Stimulated activated CD8-positive, alpha-beta memory T cell treated with anti-CD3 and anti-CD28 coated beads, Interleukin-7, amount 100 ng/mL, for 48 hours (primary cell): ENCODE measurements at regions not wholly inside any gene's neighbourhood (a gene's known extent, or its start where the extent isn't known, plus 50 kb on each side); places are given as distances from the start of the nearest gene placed in this dataset.

Experiments
- DNase-seq, 2 donors: peaks; one replicate each; pipeline ENCODE4 v3.0.0-alpha.2; 2020; ENCODE audit warnings: low read depth in 1 of 2; ENCODE audit errors: extremely low read depth in 1 of 2

DNA sequence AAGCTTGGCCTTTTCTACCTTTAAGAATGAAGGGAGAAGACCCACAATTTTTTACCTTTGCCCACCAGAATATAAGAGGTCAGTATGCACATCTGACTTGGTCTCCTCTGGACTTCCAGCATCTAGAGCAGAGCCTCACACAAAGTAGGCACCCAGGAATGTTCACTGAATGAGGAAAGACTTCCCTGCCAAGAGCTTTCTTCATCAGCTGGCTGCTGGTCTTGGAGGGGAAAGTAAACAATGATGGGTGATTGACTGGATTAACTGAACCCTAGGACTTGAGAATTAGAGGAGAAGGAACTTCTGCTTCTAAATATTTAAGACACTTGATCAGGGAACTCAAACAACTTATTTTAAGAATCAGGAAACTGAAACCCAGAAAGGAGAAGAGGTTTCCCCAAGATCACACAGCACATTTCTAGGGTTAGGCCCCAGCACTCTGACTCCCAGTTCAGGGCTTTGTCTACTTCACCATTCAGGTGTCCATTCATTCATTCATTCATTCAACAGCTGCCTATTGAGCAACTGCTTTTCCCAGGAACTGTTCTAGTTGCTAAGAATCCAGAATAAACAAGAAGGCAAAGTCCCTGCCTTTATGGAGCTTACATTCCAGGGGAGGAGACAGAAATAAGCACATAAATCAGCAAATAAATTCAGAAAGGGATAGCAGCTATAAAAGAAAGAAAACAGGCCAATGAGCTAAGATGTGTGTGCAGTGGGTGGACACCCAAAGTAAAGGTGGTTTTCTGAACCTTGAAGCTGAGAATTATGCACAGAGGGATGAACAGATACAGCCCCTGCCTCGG lies 216.9 kb upstream of the LRFN2 start:
- no peak for DNase-seq

DNA sequence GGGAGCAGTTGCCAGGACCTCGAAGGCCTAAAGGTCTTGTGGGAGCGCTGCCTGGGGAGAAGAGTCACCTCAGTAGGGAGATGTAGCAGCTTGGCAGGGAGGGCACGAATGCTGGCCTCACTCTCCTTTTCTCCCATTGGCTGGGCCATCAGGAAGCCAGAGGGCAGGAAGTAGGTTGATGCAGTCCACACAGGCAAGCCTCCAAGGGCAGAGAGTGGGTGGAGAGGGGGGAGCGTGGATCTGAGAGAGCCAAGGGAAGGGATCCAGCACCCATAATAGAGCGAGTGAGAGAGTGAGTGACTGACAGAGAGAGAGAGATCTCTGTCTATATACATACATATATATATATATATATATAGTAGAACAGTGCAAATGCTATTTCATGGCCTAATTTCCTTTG lies 215.3 kb upstream of the LRFN2 start:
- no peak for DNase-seq

DNA sequence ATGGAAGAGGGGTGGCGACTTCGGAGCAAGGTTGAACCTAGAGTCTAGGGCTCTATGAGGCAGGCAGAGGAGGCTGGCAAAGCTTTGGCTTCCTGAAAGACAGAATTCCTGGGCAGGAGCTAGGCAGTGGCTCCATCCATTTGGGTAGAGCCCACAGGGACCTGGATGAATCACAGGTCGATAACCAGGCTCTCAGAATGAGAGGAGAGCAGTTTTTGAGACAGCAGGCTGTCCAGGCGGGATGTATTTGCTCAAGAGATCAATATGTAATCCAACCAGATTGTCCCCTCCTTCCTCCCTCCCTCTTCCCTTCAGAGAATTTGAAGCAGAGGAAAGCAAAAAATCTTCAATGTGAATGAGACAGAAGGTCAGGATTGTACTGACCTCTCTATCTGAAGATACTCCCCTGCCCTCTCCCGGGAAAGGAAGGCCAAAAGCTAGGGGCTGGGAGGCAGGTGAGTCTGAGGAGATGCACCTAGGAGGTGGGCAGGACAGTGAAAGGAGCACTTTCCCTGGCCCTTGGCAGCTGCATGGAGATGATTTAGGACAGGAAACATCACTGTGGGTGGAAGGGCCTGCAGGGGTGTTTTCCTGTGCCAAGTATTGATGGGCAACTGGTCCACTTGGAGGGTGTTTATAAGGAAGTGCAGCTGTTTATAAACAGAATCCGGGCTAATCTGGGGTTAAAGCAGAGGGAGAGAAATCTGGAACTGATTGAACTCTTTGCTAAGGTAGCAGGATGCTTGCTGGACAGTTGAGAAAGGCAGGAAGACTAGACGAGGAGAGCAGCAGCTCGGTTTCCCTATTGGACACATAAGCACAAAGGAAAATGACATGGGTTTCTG lies 212.4 kb upstream of the LRFN2 start:
- no peak for DNase-seq

DNA sequence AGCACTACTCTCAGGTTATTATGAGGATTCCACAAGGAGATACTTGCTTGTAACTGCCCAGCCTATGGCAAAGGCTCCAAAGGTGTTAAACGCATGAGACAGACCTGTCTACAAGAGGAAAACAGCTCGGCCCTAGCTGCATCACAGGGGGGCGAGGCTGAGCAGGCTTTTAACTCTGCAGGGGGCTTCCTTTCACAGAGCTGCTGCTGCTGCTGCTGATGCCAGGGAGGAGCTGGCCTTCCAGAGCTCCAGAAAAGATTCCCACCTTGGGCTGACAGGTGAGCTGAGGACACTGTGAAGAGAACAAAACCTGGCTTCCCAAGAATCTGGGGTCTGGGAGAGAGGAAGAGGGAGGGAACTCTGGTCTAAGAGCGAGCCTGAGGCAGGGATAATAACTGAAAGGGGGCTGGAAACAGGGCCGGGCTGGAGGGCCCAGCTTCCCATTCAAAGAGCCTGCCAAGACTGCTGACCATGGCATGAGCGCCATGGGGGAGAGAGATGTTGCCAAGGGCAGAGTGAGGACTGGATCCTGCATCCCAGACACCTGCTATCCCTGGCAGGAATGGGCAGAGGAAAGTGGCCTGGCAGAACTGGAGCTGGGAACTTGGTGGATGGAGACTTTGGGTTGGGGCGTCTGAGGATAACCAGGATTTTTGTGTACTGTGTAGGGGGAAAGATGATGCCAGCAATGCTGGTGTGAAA lies 211.1 kb upstream of the LRFN2 start:
- no peak for DNase-seq

DNA sequence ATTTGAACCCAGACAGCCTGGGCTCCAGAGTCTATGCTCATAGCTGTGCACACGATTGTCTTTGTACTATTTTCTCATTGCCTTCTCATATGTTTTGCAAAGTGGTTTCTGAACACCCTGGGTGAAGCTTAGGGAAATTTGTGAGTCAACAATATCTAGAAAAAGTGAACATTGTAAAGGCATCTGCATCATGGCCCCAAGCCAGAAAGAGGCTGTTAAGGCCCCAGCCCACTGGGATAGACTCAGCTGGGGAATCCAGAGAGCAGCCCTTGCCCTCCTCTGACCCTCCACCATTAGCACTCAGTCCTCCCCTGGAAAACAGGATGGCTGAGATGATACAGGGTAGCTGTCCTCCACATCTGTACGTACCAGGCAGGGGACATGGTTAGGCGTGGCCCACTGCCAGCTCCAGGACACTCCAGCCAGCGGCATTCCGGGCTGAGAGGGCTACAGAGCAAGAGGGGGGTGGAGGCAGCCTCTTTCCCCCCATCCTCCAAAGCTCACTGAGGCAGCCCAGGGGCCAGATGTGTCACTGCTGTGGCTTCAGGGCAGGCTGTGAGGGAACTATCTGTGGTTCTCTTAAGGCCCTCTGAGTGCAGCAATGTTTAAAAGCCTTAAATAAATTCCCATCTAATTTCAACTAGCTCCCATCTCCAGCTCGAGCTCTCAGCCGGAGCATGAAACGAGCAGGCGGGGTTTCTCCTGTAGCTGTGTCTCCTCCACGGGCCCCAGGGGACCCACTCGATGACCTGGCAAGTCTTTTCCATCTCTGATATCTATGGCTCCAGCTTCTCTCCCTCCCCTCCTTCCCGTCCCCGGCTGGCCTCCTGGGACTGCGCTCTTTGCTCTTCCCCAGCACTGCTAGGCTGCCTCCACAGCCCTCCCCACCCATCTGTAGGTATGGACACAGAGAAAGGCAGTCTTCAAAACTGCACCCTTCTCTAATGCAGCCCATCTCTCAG lies 209.4 kb upstream of the LRFN2 start:
- no peak for DNase-seq

DNA sequence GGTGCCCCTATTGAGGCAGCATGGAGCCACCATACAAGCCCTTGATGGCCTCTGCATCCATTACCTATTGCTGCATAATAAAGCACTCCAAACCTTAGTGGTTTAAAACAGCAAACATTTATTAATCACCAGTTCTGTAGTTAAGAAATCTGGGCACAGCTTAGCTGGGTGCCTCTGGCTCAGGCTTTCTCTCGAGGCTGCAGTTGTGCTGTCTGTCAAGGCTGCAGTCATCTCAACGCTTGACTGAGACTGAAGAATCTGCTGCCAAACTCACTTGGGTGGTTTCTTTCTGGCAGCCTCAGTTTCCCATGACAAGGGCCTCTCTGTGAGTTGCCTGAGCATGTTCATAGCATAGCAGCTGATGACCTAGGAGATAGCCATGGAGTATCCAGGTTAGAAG lies 207.4 kb upstream of the LRFN2 start:
- no peak for DNase-seq

DNA sequence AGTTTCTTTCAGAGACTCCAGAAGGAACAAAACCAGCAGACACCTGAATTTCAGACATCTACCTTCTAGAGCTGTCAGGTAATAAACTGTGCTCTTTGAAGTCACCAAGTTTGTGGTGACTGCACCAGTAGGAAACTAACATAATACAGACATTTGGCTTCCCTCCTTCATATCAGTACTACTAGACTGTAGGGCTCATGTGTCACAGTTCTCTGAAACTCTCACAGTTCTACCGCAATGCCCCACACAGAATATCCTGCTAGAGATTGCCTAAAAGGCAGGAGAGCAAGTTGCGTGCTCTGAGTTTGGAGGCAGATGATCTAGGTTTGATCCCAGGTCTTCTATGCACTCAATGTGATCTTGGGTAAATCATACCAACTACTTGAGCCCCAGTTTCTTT lies 205.0 kb upstream of the LRFN2 start:
- DNase-seq: no peak

DNA sequence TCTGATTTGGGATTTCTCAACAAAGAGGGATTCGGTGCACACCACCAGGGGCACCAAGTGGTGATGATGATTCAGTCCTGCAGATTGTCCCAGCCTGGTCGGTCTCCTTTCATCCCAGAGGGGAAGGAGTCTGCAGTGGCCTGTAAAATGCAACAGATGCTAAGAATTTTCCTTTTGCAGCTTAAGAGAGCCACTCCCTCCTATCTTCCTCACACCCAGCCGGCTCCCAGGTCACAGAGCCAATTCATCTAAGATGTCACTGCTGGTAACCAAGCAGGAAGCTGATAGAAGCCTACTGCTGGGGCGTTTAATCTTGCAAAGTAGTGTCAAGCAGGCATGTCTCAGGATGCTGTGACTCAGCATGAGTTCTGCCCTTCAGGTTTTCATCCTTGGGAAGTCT lies 203.8 kb upstream of the LRFN2 start:
- DNase-seq: no peak

DNA sequence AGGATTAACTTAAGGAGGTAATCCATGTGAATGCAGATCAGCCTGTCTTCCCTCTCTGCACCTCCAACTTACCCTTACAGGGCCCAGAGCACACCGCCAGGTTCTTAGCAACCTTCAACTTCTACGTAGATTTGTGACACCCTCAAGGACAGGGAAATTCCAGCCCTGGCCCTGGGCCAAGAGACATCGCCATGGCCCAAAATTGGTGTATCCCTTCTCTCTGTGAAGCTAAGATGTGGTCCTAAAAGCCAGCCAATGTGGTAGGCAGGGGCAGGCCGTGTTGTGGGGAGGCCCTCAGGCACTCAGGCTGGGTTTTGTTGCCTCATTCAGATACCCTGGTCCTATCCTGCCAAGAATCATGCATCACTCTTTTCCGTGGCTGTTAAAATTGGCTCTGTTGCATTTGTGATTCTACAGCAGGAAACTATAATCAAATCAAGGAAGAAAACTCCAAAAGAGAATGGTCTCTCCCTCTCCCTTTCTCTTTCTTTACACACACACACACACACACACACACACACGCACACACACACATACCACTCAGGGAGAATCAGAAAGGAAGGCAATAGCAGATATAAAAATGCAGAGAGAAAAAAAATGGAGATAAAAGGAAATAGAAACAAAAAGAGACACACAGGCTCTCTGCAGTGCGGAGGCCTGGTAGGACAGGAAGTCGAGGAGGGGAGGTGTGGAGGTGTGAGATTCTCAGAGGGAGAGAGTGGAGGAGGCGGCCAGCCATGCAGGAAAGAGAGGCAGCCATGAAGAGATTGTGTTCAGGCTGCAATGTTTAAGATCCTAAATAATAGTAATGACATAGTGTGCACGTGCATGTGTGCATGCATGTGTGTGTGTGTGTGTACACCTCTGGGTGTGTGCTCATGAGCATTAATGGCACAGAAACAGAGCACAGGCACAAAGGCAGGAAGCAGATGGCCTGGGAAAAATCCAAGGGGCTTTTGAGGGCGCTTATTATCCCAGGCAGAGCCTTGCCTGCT lies 201.8 kb upstream of the LRFN2 start:
- peak in 1 of 2 donors; percentile 2 for DNase-seq

DNA sequence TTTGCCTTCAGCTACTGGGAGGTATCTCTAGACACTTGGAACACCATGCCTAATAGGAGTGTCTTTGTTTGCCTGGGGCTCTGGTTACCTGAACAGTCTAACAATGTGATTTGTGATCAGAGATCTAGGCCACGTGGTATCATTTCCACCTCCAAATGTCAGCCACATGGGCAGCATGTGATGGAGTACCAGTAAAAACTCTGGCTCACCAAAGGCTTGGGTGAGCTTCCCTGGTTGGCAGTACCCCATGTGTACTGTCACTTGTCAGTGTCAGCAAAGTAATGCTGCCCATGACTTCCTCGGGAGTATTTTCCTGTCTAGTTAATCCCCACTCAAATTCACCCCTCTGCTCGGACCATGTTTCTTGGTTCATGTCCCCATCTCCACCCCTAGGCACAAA lies 195.2 kb upstream of the LRFN2 start:
- no peak for DNase-seq

DNA sequence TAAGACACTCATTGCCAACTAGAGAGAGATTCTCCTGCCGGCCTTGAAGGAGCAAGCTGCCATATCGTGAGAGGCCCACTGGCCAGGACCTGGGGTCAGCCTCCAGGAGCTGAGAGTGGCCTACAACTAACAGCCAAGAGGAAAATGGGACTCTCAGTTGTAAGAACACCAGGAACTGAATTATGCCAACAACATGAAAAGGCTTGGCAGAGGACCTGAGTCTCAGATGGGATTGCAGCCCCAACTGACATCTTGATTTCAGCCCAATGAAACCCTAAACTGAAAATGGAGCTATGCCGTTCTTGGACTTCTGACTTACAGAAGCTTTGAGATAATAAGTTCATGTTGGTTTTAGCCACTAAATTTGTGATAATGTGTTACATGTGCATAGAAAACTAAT lies 193.5 kb upstream of the LRFN2 start:
- DNase-seq: no peak

DNA sequence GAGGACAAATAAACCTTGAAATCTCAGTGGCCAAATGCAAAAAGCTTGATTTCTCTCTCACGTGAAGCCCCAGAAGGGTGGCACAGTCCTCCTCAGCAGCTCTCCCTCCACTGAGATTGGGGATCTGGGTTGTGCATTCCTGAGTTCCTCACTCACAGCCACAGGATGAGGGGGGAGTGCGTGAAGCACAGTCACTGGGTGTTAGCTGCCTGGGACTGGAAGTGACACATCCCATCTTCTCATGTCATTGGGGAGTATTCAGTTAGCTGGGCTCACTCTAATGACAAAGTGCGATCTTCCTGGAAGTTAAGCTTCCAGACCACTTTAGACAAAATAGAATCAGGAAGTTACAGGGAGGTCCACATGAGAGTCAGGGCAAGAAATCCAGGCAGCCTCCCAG lies 192.2 kb upstream of the LRFN2 start:
- no peak for DNase-seq

DNA sequence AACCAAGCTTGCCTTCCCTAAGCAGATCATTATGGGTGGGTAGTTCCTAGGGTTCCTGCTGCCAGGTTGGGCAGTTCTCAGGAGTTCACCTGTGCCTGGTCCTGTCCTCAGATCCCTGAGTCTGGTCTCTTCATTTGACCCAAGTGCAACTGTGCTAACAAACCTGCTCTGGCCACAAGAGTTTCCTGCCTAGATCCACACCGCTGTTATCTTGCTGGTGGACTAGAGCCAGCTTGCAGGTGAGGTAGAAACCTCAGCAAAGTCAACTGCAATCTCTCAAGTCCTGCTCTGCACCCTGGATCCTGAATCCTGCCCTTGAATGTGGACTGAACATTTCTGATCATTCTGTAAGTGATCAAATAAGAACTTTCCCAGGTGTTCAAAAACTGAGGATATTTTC lies 191.8 kb upstream of the LRFN2 start:
- no peak for DNase-seq

DNA sequence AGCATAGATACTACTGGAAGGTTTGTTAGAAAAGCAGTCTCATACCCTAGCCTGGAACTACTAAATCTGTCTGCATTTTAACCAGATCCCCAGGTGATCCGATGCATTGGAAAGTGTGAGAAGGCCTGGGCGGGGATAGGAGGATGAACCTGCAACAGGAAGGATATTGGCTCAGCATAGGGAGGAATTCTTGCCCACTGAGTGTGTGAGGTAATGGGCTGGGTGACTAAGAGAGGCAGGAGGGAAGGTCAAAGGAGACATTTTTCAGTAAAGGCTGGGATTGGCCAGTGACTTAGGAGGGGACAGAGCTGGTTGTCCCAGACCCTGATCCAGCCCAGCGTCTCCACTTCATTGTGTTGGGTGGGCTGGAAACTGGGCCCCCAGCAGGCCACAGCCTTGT lies 191.0 kb upstream of the LRFN2 start:
- DNase-seq: no peak

DNA sequence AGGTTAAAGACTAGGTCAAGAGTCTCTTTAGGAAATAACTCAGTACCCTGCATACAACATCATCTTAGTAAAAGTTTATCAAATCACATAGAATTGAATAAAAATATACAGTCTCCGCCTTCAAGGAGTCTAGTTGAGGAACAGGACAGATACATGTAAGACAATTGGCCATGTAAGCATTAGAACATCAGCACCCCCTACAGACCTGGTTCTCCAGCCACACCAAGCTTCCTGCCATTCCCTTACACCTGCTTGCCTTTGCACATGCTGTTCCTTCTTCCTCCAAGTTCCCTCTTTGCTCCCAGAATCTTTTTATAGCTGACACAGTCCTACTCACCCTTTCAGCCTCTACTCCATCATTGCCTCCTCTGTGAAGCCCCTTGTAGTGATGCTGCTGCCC lies 187.8 kb upstream of the LRFN2 start:
- no peak for DNase-seq

DNA sequence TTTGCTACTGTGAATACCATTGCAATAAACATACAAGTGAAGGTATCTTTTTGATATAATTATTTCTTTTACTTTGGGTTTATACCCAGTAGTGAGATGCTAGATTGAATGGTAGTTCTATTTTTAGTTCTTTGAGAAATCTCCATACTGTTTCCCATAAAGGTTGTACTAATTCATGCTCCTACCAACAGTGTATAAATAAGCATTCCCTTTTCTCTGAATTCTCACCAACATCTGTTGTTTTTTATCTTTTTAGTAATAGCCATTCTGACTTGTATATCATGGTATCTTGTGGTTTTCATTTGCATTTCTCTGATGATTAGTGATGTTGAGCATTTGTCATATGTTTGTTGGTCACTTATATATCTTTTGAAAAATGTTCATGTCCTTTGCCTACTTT lies 183.6 kb upstream of the LRFN2 start:
- DNase-seq: no peak

DNA sequence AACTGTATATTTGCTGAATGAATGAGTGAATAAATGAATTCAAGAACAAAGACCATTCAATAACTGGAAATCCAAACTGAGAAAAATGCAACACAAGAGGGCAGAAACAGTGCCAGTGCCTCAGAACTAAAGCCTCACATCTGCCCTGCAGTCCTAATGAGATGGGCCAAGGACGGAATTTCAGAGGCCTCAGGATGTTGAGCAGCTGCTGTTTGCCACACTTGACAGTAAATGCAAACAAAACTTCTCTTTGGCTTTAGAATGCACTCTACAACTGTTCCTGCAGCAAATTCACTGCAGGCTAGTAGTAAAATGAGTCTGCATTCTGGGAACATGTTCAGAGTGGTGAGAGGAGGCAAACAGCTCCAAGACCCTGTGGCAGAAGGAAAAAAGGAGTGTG lies 177.6 kb upstream of the LRFN2 start:
- no peak for DNase-seq

DNA sequence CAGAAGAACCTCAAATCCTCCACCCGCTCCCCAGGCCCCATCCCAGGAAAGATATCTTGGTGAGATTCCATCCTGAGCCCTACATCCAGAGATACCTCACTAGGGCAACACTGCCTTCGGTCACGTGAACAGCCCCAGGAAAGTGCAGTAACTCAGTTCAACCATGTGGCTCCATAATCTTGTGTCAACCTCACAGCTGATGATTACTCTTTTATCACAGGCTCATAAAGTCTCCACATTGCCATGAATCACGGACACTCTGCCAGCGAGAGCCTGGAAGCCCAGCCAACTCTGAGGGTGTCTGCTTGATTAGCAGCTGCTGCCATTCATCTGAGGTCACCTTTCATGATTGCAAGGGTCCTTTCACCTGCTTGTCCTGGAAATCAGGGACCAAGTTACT lies 175.8 kb upstream of the LRFN2 start:
- no peak for DNase-seq

DNA sequence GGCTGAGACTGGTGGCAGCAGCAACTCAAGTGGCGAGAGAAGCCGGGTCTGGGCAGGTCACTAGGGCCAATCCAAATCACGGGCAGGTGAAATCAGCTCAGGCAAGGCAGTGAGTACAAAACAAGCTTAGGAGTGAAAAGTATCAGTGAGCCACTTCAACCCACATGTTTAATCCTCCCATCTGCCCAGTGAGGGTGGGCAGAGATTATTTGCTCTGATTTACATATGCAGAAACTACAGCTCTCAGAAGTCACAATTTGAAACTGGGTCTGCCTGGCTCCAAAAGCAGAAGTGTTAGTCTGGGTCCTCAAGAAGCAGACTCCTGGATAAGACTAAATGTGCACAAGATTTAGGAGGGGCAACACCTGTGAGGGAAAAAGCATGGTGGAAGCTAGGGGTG lies 173.7 kb upstream of the LRFN2 start:
- no peak for DNase-seq
